ENCODE measurements at regions not wholly inside any gene's neighbourhood (a gene's known extent, or its start where the extent isn't known, plus 50 kb on each side); places are given as distances from the start of the nearest gene placed in this dataset.

GRCh38 chr1:219521325-219521724 is 91.6 kb downstream of the ZC3H11B start:
- no peak for DNase-seq (ENCODE audit: low spot score)

- DNase-seq (ENCODE audit: low spot score), result no peak
These were observed 92.7 kb downstream of the ZC3H11B start for GRCh38 chr1:219520241-219520640.

- DNase-seq (ENCODE audit: low spot score), result no peak
These were observed 94.0 kb downstream of the ZC3H11B start for GRCh38 chr1:219518907-219519248.

GRCh38 chr1:219518168-219518906 is 94.6 kb downstream of the ZC3H11B start:
- DNase-seq (ENCODE audit: low spot score), result no peak

GRCh38 chr1:219517031-219517430 is 95.9 kb downstream of the ZC3H11B start:
- DNase-seq (ENCODE audit: low spot score), result no peak

GRCh38 chr1:219514728-219515127 is 98.2 kb downstream of the ZC3H11B start:
- DNase-seq (ENCODE audit: low spot score), result no peak

- no peak for DNase-seq (ENCODE audit: low spot score)
These were observed 105.5 kb downstream of the ZC3H11B start for GRCh38 chr1:219507437-219507836.

- DNase-seq (ENCODE audit: low spot score), result no peak
These were observed 106.0 kb downstream of the ZC3H11B start for GRCh38 chr1:219506936-219507335.

- no peak for DNase-seq (ENCODE audit: low spot score)
These were observed 106.4 kb downstream of the ZC3H11B start for GRCh38 chr1:219506473-219506899.

GRCh38 chr1:219505886-219506285 is 107.0 kb downstream of the ZC3H11B start:
- no peak for DNase-seq (ENCODE audit: low spot score)

GRCh38 chr1:219503604-219504003 is 109.3 kb downstream of the ZC3H11B start:
- no peak for DNase-seq (ENCODE audit: low spot score)

GRCh38 chr1:219500327-219500897 is 112.5 kb downstream of the ZC3H11B start:
- DNase-seq (ENCODE audit: low spot score), result no peak

GRCh38 chr1:219498666-219499065 is 114.2 kb downstream of the ZC3H11B start:
- DNase-seq (ENCODE audit: low spot score), result no peak

GRCh38 chr1:219495737-219496408 is 117.0 kb downstream of the ZC3H11B start:
- no peak for DNase-seq (ENCODE audit: low spot score)

- DNase-seq (ENCODE audit: low spot score), result no peak
These were observed 120.2 kb downstream of the ZC3H11B start for GRCh38 chr1:219492717-219493116.

- DNase-seq (ENCODE audit: low spot score), result no peak
These were observed 122.3 kb downstream of the ZC3H11B start for GRCh38 chr1:219490566-219490965.

GRCh38 chr1:219489636-219490035 is 123.3 kb downstream of the ZC3H11B start:
- no peak for DNase-seq (ENCODE audit: low spot score)

GRCh38 chr1:219488275-219488674 is 124.6 kb downstream of the ZC3H11B start:
- DNase-seq (ENCODE audit: low spot score), result no peak

- DNase-seq (ENCODE audit: low spot score), result no peak
These were observed 129.4 kb downstream of the ZC3H11B start for GRCh38 chr1:219483530-219483929.

- no peak for DNase-seq (ENCODE audit: low spot score)
These were observed 132.9 kb downstream of the ZC3H11B start for GRCh38 chr1:219480011-219480410.

- DNase-seq (ENCODE audit: low spot score), result no peak
These were observed 134.1 kb downstream of the ZC3H11B start for GRCh38 chr1:219478811-219479210.

GRCh38 chr1:219477861-219478260 is 135.0 kb downstream of the ZC3H11B start:
- DNase-seq (ENCODE audit: low spot score), result no peak

GRCh38 chr1:219476716-219477115 is 136.2 kb downstream of the ZC3H11B start:
- no peak for DNase-seq (ENCODE audit: low spot score)

Data from NAMALWA (cell line).